ENCODE measurements at regions not wholly inside any gene's neighbourhood (a gene's known extent, or its start where the extent isn't known, plus 50 kb on each side); places are given as distances from the start of the nearest gene placed in this dataset.

- TF ChIP-seq SRF (IDR thresholded peaks at IDR 0.05; ENCODE audit: low read depth, low read length) (no peak), PHF20 (CRISPR knock-in tag; IDR thresholded peaks at IDR 0.05) (no peak), TAF1 (CRISPR knock-in tag; IDR thresholded peaks at IDR 0.05) (no peak), ZNF20 (CRISPR knock-in tag; IDR thresholded peaks at IDR 0.05) (no peak), SP2 (CRISPR knock-in tag; IDR thresholded peaks at IDR 0.05) (no peak), FOXM1 (CRISPR knock-in tag; IDR thresholded peaks at IDR 0.05) (no peak), ZNF629 (CRISPR knock-in tag; conservative IDR thresholded peaks at IDR 0.05) (no peak), NFIC (IDR thresholded peaks at IDR 0.05; ENCODE audit: low read length) (no peak), SMARCE1 (IDR thresholded peaks at IDR 0.05; ENCODE audit: borderline replicate concordance) (no peak), REST (IDR thresholded peaks at IDR 0.05; ENCODE audit: borderline replicate concordance in 1 of 2, low read depth in 1 of 2, low read length in 2 of 2) (no peak), TFDP1 (CRISPR knock-in tag; IDR thresholded peaks at IDR 0.05; ENCODE audit: borderline replicate concordance) (no peak), CTCF (CRISPR knock-in tag; IDR thresholded peaks at IDR 0.05) (no peak), CHD4 (IDR thresholded peaks at IDR 0.05; ENCODE audit: borderline replicate concordance, low read length) (no peak)
These were observed 227.3 kb upstream of the NMUR2 start for GRCh38 chr5:152632360-152632759.
